ENCODE measurements at regions not wholly inside any gene's neighbourhood (a gene's known extent, or its start where the extent isn't known, plus 50 kb on each side); places are given as distances from the start of the nearest gene placed in this dataset.

- TF ChIP-seq ZNF18 (tag by site-specific recombination; IDR thresholded peaks at IDR 0.05) (no peak), CTCF (tag by site-specific recombination; IDR thresholded peaks at IDR 0.05) (no peak), YY1 (tag by site-specific recombination; IDR thresholded peaks at IDR 0.05) (no peak), ZNF280D (tag by site-specific recombination; IDR thresholded peaks at IDR 0.05) (no peak), RBAK (tag by site-specific recombination; IDR thresholded peaks at IDR 0.05) (no peak), ZNF777 (tag by site-specific recombination; IDR thresholded peaks at IDR 0.05; ENCODE audit: borderline replicate concordance) (no peak), ZNF174 (tag by site-specific recombination; IDR thresholded peaks at IDR 0.05) (no peak), REST (tag by site-specific recombination; IDR thresholded peaks at IDR 0.05) (no peak)
Measured at GRCh38 chr22:47283616-47284270, 521.3 kb downstream of the TBC1D22A start.
